ENCODE measurements at regions not wholly inside any gene's neighbourhood (a gene's known extent, or its start where the extent isn't known, plus 50 kb on each side); places are given as distances from the start of the nearest gene placed in this dataset.

DNA sequence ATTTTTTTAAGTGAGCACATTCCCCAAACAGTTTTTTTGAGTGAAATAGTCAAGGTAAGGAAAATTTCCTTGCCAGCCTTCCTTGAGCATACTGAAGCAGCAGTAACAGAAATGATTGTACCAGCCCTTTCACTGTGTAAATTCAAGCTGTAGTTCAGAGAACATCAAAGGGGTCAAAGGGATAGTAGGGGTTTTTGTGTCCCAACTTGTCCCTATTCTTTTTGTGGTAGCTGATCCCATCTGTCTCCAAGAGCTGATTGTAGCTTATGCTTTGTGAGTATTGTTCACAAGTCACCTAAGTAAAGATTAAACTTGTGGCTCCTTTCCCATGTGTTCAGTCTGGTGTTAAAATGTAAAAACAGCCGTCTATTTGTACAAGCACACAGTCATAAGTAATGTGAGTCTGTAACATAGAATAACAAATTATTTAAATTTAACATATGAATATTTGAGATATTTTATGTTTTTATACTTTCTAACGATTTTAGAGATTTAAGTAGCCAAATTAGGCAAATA is 185.0 kb downstream of the CENPW start:
- no peak for DNase-seq (ENCODE audit: low read depth)
- no peak overlapping the region for H3K4me3 ChIP-seq (ENCODE audit: low read depth, low read length)

DNA sequence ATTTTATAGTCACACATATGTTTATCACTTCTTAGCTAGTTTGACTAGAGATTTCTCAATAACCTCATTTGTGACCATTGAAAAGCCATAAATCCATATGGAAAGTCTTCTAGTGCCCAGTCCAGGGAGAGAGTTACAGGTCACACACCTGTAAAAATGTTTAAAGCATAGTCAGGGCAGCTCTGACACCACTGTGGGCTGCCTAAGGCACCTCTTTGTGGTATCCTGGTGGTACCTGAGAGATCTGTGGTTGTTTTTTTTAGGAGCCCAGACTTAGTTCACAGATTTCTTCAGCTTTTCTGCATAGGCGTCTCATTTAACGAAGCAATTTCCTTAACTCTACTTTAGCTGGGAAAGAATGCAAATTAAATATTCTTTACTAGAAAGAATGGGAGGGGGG is 186.6 kb downstream of the CENPW start:
- no peak overlapping the region for H3K4me3 ChIP-seq (ENCODE audit: low read depth, low read length)
- TF ChIP-seq, protein P1, sequence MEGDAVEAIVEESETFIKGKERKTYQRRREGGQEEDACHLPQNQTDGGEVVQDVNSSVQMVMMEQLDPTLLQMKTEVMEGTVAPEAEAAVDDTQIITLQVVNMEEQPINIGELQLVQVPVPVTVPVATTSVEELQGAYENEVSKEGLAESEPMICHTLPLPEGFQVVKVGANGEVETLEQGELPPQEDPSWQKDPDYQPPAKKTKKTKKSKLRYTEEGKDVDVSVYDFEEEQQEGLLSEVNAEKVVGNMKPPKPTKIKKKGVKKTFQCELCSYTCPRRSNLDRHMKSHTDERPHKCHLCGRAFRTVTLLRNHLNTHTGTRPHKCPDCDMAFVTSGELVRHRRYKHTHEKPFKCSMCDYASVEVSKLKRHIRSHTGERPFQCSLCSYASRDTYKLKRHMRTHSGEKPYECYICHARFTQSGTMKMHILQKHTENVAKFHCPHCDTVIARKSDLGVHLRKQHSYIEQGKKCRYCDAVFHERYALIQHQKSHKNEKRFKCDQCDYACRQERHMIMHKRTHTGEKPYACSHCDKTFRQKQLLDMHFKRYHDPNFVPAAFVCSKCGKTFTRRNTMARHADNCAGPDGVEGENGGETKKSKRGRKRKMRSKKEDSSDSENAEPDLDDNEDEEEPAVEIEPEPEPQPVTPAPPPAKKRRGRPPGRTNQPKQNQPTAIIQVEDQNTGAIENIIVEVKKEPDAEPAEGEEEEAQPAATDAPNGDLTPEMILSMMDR (IDR thresholded peaks at IDR 0.05; ENCODE audit: insufficient read depth, low read depth, low read length): no peak
- no peak for DNase-seq (ENCODE audit: low read depth)

More for the DNA sequence above, 185.0 kb downstream of the CENPW start:
- TF ChIP-seq, protein P1 (IDR thresholded peaks at IDR 0.05; ENCODE audit: insufficient read depth, low read depth, low read length): no peak

DNA sequence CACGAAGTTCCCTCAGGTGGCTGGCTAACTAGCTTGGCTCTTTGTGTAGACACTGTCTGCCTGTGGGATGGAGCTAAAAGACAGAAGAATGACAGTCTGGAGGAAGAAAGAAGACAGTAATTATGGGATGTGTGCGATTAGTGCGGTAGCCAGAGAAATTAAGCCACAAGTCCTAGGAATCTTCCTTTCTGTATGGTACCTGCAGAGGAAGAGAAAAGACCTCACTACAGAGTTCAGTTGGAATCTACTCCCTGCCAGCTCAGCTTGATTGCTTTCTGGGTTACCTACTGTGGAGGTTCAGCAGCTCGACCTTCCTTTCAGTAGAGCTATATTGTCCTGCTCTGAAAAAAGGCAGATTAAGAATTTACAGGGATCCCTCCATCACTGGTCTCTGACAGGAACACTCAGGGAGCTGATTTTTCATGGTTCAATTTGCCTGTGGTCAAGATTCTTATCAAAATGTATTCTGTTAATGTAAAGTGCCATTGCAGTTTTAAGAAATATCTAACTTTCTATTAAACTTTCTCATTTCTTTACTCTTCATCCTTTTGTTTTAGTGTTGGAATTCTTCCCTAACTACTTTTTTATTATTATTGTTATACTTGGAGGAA is 187.2 kb downstream of the CENPW start:
- H3K4me3 ChIP-seq (ENCODE audit: low read depth, low read length): no peak overlapping the region
- TF ChIP-seq, protein P1 (IDR thresholded peaks at IDR 0.05; ENCODE audit: insufficient read depth, low read depth, low read length): no peak
- DNase-seq (ENCODE audit: low read depth): no peak

DNA sequence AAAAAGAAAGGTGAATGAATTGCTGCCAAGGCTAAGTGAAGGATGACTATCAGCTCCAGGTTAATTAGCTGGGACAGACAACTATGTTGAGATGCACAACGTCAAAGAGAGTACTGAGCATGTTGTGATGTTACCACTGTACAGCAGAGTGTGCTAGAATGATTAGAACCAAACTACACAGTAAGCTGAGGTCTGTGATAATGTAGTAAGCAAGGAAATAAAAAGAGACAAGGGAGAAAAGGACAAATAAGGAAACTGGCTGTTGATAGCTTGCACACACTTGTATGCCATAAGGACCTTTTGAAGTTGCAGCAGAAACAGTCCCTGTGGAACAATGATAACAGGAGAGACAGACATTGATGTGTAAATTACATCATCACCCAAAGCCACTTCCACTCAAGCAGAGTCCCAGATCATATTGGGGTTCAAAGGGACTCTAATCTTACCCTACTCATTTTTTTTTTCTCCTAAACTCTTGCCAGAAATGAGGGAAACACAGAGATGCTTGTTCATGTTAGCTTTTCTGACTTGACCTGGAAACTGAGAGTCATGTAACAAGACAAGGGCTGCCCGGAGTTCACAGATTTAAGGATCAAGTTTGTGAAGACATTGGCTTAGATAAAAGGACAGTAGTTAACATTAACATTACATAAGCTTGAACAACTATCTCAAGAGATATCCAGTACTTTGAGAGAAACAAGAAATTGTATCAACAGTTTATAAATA is 189.9 kb downstream of the CENPW start:
- TF ChIP-seq, protein P1 (IDR thresholded peaks at IDR 0.05; ENCODE audit: insufficient read depth, low read depth, low read length): no peak
- no peak for DNase-seq (ENCODE audit: low read depth)
- no peak overlapping the region for H3K4me3 ChIP-seq (ENCODE audit: low read depth, low read length)

DNA sequence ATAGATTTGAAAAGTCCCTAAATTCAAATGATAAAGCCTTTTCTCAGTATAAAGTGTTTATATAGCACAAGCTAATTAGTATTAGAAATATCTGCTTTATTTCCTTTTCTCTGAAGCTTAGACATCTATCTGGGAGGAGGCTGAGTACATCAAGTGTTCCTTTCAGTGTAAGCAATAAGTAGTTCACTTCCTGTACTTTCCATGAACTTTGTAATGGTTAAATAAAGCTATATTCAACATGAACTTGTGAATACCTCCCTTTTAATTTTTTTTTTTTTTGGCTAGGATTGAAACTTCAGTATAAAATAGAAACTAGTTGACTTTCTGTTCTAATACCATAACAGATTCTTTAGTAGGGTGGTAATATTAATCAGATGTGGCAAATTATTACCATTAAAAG is 190.9 kb downstream of the CENPW start:
- DNase-seq (ENCODE audit: low read depth): no peak
- H3K4me3 ChIP-seq (ENCODE audit: low read depth, low read length): no peak overlapping the region
- TF ChIP-seq, protein P1 (IDR thresholded peaks at IDR 0.05; ENCODE audit: insufficient read depth, low read depth, low read length): no peak

DNA sequence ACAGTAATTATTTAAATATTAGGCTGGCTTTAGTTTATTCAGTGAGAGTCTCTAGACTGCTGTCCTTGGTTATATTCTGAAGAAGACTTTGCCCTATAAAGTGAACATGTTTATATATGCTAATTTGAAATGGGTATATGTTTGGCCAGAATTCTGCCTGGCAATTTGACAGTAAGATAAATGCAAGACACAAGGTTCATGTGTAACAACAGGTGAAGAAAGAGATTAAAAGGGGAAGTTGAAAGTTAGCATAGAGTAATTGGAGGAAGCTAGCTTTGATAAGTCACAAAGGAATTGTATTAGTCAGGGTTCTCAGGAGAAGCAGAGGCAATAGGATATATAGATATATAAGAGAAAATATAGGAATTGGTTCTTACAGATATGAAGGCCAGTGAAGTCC is 191.4 kb downstream of the CENPW start:
- TF ChIP-seq, protein P1 (IDR thresholded peaks at IDR 0.05; ENCODE audit: insufficient read depth, low read depth, low read length): no peak
- DNase-seq (ENCODE audit: low read depth): no peak
- no peak overlapping the region for H3K4me3 ChIP-seq (ENCODE audit: low read depth, low read length)
